H1 (cell line): ENCODE measurements at regions not wholly inside any gene's neighbourhood (a gene's known extent, or its start where the extent isn't known, plus 50 kb on each side); places are given as distances from the start of the nearest gene placed in this dataset.

Experiments used
- ATF3 ChIP-seq: IDR thresholded peaks from 2 replicates; pipeline ENCODE4 v1.6.1; 2011; ENCODE audit warnings: low read depth, mild to moderate bottlenecking, low read length; ENCODE audit not compliant: insufficient read depth
- CTCF ChIP-seq, 3 experiments: IDR thresholded peaks; 1 replicate in 2 of 3; 2 replicates in 1 of 3; pipeline versions ENCODE4 v1.5.1 to v1.6.1; 2011; ENCODE audit warnings: low read length in 3 of 3, mild to moderate bottlenecking in 3 of 3, inconsistent platforms in 2 of 3, low read depth in 1 of 3, moderate library complexity in 1 of 3; ENCODE audit not compliant: insufficient read depth in 1 of 3; ENCODE audit errors: control extremely low read depth in 1 of 3
- EZH2 ChIP-seq: fragments of 200-600 bp; sonication (generic); IDR thresholded peaks from 2 replicates; pipeline ENCODE4 v1.7.1; 2012; ENCODE audit warnings: low read depth, mild to moderate bottlenecking, moderate library complexity, low read length, inconsistent platforms; ENCODE audit not compliant: severe bottlenecking
- HDAC2 ChIP-seq, 2 experiments: fragments of 300-600 bp in 1 of 2; sonication (generic) in 1 of 2; IDR thresholded peaks; 2 replicates each; pipeline ENCODE4 v1.6.1; 2011 to 2012; ENCODE audit warnings: low read depth in 2 of 2, low read length in 2 of 2, mild to moderate bottlenecking in 2 of 2, moderate library complexity in 2 of 2, borderline replicate concordance in 1 of 2, inconsistent platforms in 1 of 2
- KDM5A ChIP-seq: fragments of 200-600 bp; IDR thresholded peaks from 2 replicates; pipeline ENCODE4 v1.7.1; 2012; ENCODE audit warnings: mild to moderate bottlenecking, low read length, inconsistent platforms, mixed read lengths
- TEAD4 ChIP-seq: IDR thresholded peaks from 2 replicates; pipeline ENCODE4 v1.6.1; 2012; ENCODE audit warnings: low read depth, low read length, inconsistent platforms, mixed read lengths

GRCh38 chr10:89119651-89120050, 87.5 kb downstream of the CH25H start (continued):
- TF ChIP-seq CTCF (IDR thresholded peaks at IDR 0.05; ENCODE audit: control extremely low read depth in 1 of 3, insufficient read depth in 1 of 3, low read depth in 1 of 3, low read length in 3 of 3): no peak
- TF ChIP-seq EZH2: no peak
- no peak for TF ChIP-seq TEAD4
- no peak for TF ChIP-seq KDM5A
- TF ChIP-seq HDAC2 (IDR thresholded peaks at IDR 0.05; ENCODE audit: borderline replicate concordance in 1 of 2, low read depth in 2 of 2, low read length in 2 of 2): no peak
- TF ChIP-seq ATF3: no peak
